Neural cell (in vitro differentiated cells): ENCODE measurements at regions not wholly inside any gene's neighbourhood (a gene's known extent, or its start where the extent isn't known, plus 50 kb on each side); places are given as distances from the start of the nearest gene placed in this dataset.

Experiments
- H2AFZ ChIP-seq: fragments of 200-600, 300-800 bp; sonication (generic), shearing (Covaris generic); 2 replicates; pipeline ENCODE4 v1.6.0; 2014; ENCODE audit warnings: low read depth, mild to moderate bottlenecking, antibody characterized with exemption, low read length, moderate library complexity
- H3F3A ChIP-seq: fragments of 200-600 bp; shearing (Covaris generic); 2 replicates; pipeline ENCODE4 v1.6.1; 2016; ENCODE audit warnings: mild to moderate bottlenecking, moderate library complexity, mixed read lengths, antibody characterized with exemption, low read length; ENCODE audit not compliant: insufficient read depth, poor library complexity, severe bottlenecking
- H3K27ac ChIP-seq: fragments of 200-600, 300-800 bp; sonication (generic), shearing (Covaris generic); 2 replicates; pipeline ENCODE4 v1.5.1; 2014; ENCODE audit warnings: mild to moderate bottlenecking, low read length, moderate library complexity
- H3K27me3 ChIP-seq: fragments of 300-800, 200-600 bp; sonication (generic), shearing (Covaris generic); 2 replicates; pipeline ENCODE4 v1.6.0; 2014; ENCODE audit warnings: mild to moderate bottlenecking, low read depth, low read length, moderate library complexity; ENCODE audit not compliant: insufficient read depth
- H3K36me3 ChIP-seq: fragments of 300-800, 200-600 bp; sonication (generic), shearing (Covaris generic); 2 replicates; pipeline ENCODE4 v1.5.1; 2014; ENCODE audit warnings: mild to moderate bottlenecking, antibody characterized with exemption, low read length, moderate library complexity; ENCODE audit not compliant: insufficient read depth
- H3K4me2 ChIP-seq: fragments of 300-800, 200-600 bp; sonication (generic), shearing (Covaris generic); 2 replicates; pipeline ENCODE4 v1.6.0; 2014; ENCODE audit warnings: mild to moderate bottlenecking, low read length
- H3K4me3 ChIP-seq: fragments of 300-800, 200-600 bp; sonication (generic), shearing (Covaris generic); 2 replicates; pipeline ENCODE4 v1.5.1; 2014; ENCODE audit warnings: mild to moderate bottlenecking, low read length, moderate library complexity
- H3K79me2 ChIP-seq: fragments of 200-600 bp; shearing (Covaris generic); replicated peaks from 2 replicates; pipeline ENCODE4 v1.6.0; 2014; ENCODE audit warnings: mild to moderate bottlenecking, low read length, moderate library complexity; ENCODE audit not compliant: insufficient read depth
- H3K9ac ChIP-seq: fragments of 300-800, 200-600 bp; sonication (generic), shearing (Covaris generic); 2 replicates; pipeline ENCODE4 v1.6.1; 2016; ENCODE audit warnings: mild to moderate bottlenecking, low read length, mixed read lengths
- H3K9me2 ChIP-seq: fragments of 200-600 bp; shearing (Covaris generic); 2 replicates; pipeline ENCODE4 v1.6.1; 2016; ENCODE audit warnings: mild to moderate bottlenecking, low read length, mixed read lengths; ENCODE audit not compliant: insufficient read depth
- H3K9me3 ChIP-seq: fragments of 200-600, 300-800 bp; sonication (generic), shearing (Covaris generic); 2 replicates; pipeline ENCODE4 v1.6.1; 2016; ENCODE audit warnings: mild to moderate bottlenecking, mixed run types, low read length, moderate library complexity, mixed read lengths
- H4K20me1 ChIP-seq: fragments of 200-600 bp; shearing (Covaris generic); 2 replicates; pipeline ENCODE4 v1.6.1; 2016; ENCODE audit warnings: mild to moderate bottlenecking, mixed run types; ENCODE audit not compliant: insufficient read depth
- EP300 ChIP-seq: fragments of 450-650 bp; conservative IDR thresholded peaks from 2 replicates; pipeline ENCODE4 v1.6.1; 2014; ENCODE audit warnings: antibody characterized with exemption, mild to moderate bottlenecking, moderate library complexity; ENCODE audit not compliant: poor library complexity, severe bottlenecking
- EZH2 ChIP-seq: fragments of 200-600, 300-800 bp; shearing (Covaris generic), sonication (generic); IDR thresholded peaks from 2 replicates; pipeline ENCODE4 v1.6.1; 2014; ENCODE audit warnings: antibody characterized with exemption, low read length, borderline replicate concordance, mild to moderate bottlenecking; ENCODE audit not compliant: insufficient read depth, poor library complexity, severe bottlenecking
- MXI1 ChIP-seq: fragments of 450-650 bp; conservative IDR thresholded peaks from 2 replicates; pipeline ENCODE4 v1.6.1; 2014; ENCODE audit warnings: antibody characterized with exemption, mild to moderate bottlenecking; ENCODE audit not compliant: poor library complexity, severe bottlenecking
- POLR2AphosphoS5 ChIP-seq: IDR thresholded peaks from 2 replicates; pipeline ENCODE4 v1.6.1; 2012
- RAD21 ChIP-seq: fragments of 450-650 bp; conservative IDR thresholded peaks from 2 replicates; pipeline ENCODE4 v1.6.1; 2014; ENCODE audit warnings: antibody characterized with exemption, mild to moderate bottlenecking, moderate library complexity
- SMC3 ChIP-seq: fragments of 450-650 bp; conservative IDR thresholded peaks from 2 replicates; pipeline ENCODE4 v1.6.1; 2014; ENCODE audit warnings: antibody characterized with exemption, mild to moderate bottlenecking, moderate library complexity; ENCODE audit not compliant: poor library complexity
- TAF1 ChIP-seq: IDR thresholded peaks from 2 replicates; pipeline ENCODE4 v1.6.1; 2012; ENCODE audit warnings: low read depth
- TF ChIP-seq, protein P1 (sequence below): fragments of 450-650 bp; IDR thresholded peaks from 2 replicates; pipeline ENCODE4 v1.5.1; 2014; ENCODE audit warnings: antibody characterized with exemption, mild to moderate bottlenecking, moderate library complexity; ENCODE audit not compliant: poor library complexity, severe bottlenecking
- TF ChIP-seq, protein P2 (sequence below): IDR thresholded peaks from 2 replicates; pipeline ENCODE4 v1.6.1; 2012; ENCODE audit warnings: borderline replicate concordance

DNA sequence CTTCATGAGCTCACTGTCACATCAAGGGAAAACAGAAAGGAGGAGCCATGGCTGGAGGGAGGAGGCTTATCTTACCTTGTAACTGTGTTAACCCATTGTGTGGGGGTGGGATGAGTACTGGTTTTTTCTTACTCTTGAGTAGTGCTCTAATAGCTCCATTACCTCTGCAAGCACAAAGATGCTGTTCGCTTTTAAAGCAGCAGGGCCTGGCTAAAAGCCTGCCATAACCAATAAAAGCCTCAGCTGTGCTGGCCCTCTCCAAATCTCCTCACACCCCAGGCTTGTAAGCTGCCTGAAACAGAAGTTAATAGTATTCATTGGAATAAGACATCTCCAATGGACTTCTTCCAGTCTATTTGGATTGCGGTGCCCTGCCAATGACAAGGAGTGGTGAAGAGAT is 544.1 kb downstream of the TUSC7 start:
- Histone ChIP-seq H3K9ac (no peak overlapping the region), H3K9me2 (no peaks in the 10 kb centered on the region), H4K20me1 (no peaks in the 10 kb centered on the region), H3K4me3 (no peak overlapping the region), H3K4me2 (no peak overlapping the region), H2AFZ (no peak overlapping the region), H3K36me3 (no peaks in the 10 kb centered on the region), H3F3A (no peaks in the 10 kb centered on the region), H3K79me2 (no peaks in the 10 kb centered on the region), H3K27me3 (no peaks in the 10 kb centered on the region), H3K27ac (peak overlapping the region; percentile 28), H3K9me3 (no peaks in the 10 kb centered on the region)
- TF ChIP-seq EZH2: no peak
- TF ChIP-seq, protein P1, sequence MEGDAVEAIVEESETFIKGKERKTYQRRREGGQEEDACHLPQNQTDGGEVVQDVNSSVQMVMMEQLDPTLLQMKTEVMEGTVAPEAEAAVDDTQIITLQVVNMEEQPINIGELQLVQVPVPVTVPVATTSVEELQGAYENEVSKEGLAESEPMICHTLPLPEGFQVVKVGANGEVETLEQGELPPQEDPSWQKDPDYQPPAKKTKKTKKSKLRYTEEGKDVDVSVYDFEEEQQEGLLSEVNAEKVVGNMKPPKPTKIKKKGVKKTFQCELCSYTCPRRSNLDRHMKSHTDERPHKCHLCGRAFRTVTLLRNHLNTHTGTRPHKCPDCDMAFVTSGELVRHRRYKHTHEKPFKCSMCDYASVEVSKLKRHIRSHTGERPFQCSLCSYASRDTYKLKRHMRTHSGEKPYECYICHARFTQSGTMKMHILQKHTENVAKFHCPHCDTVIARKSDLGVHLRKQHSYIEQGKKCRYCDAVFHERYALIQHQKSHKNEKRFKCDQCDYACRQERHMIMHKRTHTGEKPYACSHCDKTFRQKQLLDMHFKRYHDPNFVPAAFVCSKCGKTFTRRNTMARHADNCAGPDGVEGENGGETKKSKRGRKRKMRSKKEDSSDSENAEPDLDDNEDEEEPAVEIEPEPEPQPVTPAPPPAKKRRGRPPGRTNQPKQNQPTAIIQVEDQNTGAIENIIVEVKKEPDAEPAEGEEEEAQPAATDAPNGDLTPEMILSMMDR: no peak
- TF ChIP-seq MXI1: no peak
- no peak for TF ChIP-seq POLR2AphosphoS5

DNA sequence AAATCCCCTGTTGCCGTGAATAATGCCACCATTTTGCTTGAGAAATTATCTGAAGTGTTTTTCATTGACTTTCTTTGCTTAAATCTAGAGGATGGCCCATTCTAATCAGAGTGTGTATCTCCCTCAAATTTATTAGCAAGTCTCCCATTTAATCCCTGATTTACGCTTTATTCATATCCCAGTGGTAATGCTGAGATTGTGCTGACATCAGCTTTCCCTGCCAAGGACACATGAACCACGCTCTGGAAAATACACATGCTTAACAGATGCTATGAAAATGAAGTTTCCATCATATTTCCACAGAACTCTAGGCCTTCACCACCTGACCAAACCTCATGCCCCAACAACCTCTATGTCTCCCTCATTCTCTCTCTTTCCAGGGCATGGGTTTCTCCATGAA is 545.4 kb downstream of the TUSC7 start:
- Histone ChIP-seq H3K4me3 (no peak overlapping the region), H3K27ac (no peak overlapping the region), H3K9me2 (no peaks in the 10 kb centered on the region), H3K79me2 (no peaks in the 10 kb centered on the region), H3K4me2 (no peak overlapping the region), H4K20me1 (no peaks in the 10 kb centered on the region), H2AFZ (no peak overlapping the region), H3K27me3 (no peaks in the 10 kb centered on the region), H3K9me3 (no peaks in the 10 kb centered on the region), H3F3A (no peaks in the 10 kb centered on the region), H3K36me3 (no peaks in the 10 kb centered on the region), H3K9ac (no peak overlapping the region)
- TF ChIP-seq, protein P2, sequence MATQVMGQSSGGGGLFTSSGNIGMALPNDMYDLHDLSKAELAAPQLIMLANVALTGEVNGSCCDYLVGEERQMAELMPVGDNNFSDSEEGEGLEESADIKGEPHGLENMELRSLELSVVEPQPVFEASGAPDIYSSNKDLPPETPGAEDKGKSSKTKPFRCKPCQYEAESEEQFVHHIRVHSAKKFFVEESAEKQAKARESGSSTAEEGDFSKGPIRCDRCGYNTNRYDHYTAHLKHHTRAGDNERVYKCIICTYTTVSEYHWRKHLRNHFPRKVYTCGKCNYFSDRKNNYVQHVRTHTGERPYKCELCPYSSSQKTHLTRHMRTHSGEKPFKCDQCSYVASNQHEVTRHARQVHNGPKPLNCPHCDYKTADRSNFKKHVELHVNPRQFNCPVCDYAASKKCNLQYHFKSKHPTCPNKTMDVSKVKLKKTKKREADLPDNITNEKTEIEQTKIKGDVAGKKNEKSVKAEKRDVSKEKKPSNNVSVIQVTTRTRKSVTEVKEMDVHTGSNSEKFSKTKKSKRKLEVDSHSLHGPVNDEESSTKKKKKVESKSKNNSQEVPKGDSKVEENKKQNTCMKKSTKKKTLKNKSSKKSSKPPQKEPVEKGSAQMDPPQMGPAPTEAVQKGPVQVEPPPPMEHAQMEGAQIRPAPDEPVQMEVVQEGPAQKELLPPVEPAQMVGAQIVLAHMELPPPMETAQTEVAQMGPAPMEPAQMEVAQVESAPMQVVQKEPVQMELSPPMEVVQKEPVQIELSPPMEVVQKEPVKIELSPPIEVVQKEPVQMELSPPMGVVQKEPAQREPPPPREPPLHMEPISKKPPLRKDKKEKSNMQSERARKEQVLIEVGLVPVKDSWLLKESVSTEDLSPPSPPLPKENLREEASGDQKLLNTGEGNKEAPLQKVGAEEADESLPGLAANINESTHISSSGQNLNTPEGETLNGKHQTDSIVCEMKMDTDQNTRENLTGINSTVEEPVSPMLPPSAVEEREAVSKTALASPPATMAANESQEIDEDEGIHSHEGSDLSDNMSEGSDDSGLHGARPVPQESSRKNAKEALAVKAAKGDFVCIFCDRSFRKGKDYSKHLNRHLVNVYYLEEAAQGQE: no peak
- TF ChIP-seq MXI1: no peak
- TF ChIP-seq, protein P1: no peak
- no peak for TF ChIP-seq EZH2
- TF ChIP-seq TAF1: no peak
- TF ChIP-seq POLR2AphosphoS5: no peak
- TF ChIP-seq EP300: no peak
- TF ChIP-seq SMC3: no peak
- no peak for TF ChIP-seq RAD21
